ENCODE measurements at regions not wholly inside any gene's neighbourhood (a gene's known extent, or its start where the extent isn't known, plus 50 kb on each side); places are given as distances from the start of the nearest gene placed in this dataset.

DNA sequence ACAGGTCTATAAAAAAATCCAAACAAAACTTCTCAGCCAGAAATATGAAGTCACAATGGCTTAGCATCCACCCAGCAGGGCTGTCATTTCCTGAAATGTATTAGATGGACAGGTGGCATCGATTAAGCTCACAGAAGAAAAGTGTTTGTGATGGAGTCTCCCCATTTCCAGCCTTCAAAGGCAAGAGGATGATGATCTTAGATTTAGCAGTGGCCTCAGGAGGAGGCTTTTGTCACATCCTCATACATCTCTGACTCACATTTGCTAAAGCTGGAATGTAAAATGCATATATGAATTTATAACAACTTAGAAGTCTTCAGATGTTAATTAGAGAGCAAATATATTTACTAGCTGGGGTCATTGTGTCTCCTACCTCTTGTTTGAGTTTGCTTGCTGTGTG is 441.9 kb downstream of the SPRY1 start:
- H3K9me3 Mint-ChIP-seq: peaks cover 12% of the 10 kb centered on the region
- H3K4me3 Mint-ChIP-seq: no peak overlapping the region
- no peaks in the 10 kb centered on the region for H3K27me3 Mint-ChIP-seq (ENCODE audit: low read depth)
- H3K4me1 Mint-ChIP-seq: peaks cover 56% of the 10 kb centered on the region
- H3K36me3 Mint-ChIP-seq (ENCODE audit: low read depth): peaks cover 6% of the 10 kb centered on the region
- H3K27ac Mint-ChIP-seq: peak overlapping the region in 2 of 3 experiments; percentile 25 to 54
- TF ChIP-seq, protein P1, sequence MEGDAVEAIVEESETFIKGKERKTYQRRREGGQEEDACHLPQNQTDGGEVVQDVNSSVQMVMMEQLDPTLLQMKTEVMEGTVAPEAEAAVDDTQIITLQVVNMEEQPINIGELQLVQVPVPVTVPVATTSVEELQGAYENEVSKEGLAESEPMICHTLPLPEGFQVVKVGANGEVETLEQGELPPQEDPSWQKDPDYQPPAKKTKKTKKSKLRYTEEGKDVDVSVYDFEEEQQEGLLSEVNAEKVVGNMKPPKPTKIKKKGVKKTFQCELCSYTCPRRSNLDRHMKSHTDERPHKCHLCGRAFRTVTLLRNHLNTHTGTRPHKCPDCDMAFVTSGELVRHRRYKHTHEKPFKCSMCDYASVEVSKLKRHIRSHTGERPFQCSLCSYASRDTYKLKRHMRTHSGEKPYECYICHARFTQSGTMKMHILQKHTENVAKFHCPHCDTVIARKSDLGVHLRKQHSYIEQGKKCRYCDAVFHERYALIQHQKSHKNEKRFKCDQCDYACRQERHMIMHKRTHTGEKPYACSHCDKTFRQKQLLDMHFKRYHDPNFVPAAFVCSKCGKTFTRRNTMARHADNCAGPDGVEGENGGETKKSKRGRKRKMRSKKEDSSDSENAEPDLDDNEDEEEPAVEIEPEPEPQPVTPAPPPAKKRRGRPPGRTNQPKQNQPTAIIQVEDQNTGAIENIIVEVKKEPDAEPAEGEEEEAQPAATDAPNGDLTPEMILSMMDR (IDR thresholded peaks at IDR 0.05; ENCODE audit: unreplicated experiment in 3 of 3): no peak

DNA sequence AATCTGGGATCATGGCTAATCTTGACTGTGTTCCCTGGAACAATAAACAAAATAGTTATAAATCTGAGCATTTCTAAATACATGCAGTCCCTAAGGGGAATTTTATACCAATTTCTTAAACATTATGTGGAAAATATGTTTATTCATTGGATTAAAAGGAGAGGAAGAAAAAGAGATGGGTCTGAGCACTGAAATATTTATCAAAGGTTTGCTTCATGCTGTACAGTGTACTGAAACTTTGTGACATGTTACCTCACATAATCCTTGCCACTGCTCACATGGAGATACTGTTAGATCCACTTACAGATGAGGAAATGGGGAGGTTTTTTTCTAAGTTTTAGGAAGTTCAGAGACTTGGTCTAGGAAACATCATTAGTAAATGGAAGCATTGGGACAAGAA is 443.6 kb downstream of the SPRY1 start:
- Mint-ChIP-seq H3K36me3 (ENCODE audit: low read depth) (peaks cover 22% of the 10 kb centered on the region), H3K27ac (peak overlapping the region; percentile 29 to 52 (median 52)), H3K9me3 (peaks cover 27% of the 10 kb centered on the region), H3K4me3 (no peak overlapping the region), H3K27me3 (ENCODE audit: low read depth) (peaks cover 3% of the 10 kb centered on the region), H3K4me1 (peaks cover 51% of the 10 kb centered on the region)
- TF ChIP-seq, protein P1 (IDR thresholded peaks at IDR 0.05; ENCODE audit: unreplicated experiment in 3 of 3): no peak

DNA sequence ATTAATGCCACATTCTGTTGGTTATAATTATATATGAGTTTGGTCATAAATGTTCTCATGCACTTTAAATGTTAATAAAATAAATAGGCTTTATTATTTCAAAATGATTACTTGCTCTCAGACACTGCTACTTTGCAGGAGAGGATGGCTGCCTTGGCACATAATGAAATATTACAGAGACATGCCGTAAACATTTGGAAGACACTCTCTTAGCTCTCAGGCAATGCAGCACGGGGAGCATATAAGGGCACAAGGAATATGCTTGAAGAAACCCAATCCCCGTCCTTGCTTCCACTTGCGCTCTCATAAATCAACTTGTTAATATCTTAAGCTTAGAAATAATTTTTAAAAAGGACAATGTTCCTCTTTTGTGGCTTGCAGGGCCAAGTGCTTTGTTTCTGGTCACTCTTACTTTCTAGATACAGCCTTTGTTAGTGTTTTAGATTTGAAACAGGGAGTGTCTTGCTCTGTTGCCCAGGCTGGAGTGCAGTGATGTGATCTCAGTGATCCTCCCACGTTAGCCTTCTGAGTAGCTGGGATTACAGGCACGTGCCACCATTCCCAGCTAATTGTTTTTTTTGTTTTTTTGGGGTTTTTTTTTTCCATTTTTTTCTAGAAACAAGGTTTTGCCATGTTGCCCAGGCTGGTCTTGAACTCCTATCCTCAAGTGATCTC is 445.0 kb downstream of the SPRY1 start:
- Mint-ChIP-seq H3K9me3 (peaks cover 27% of the 10 kb centered on the region), H3K4me3 (no peak overlapping the region), H3K36me3 (ENCODE audit: low read depth) (peaks cover 22% of the 10 kb centered on the region), H3K4me1 (peaks cover 45% of the 10 kb centered on the region), H3K27ac (peak overlapping the region in 1 of 3 experiments; percentile 70), H3K27me3 (ENCODE audit: low read depth) (peaks cover 3% of the 10 kb centered on the region)
- TF ChIP-seq, protein P1 (IDR thresholded peaks at IDR 0.05; ENCODE audit: unreplicated experiment in 3 of 3): no peak

DNA sequence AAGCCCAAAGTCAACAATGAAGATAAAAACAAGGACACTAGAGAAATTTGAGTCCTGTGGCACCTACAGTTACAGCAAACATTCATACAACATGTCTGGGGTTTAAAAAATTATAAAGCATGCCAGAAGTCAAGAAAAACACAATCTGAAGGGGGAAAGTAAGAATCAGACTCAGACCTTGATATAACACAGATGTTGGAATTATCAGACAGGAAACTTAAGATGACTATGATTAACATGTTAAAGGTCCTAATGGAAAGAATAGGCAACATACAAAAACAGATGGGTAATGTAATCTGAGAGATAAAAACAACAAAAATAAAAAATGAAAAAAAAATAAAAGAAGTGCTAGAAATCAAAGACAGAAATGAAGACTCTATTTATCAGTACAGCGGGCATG is 446.5 kb downstream of the SPRY1 start:
- Mint-ChIP-seq H3K36me3 (ENCODE audit: low read depth) (peaks cover 22% of the 10 kb centered on the region), H3K27me3 (ENCODE audit: low read depth) (peaks cover 3% of the 10 kb centered on the region), H3K4me1 (peaks cover 47% of the 10 kb centered on the region), H3K9me3 (peaks cover 27% of the 10 kb centered on the region), H3K27ac (peak overlapping the region; percentile 42 to 79 (median 64)), H3K4me3 (no peak overlapping the region)
- TF ChIP-seq, protein P1 (IDR thresholded peaks at IDR 0.05; ENCODE audit: unreplicated experiment in 3 of 3): no peak

DNA sequence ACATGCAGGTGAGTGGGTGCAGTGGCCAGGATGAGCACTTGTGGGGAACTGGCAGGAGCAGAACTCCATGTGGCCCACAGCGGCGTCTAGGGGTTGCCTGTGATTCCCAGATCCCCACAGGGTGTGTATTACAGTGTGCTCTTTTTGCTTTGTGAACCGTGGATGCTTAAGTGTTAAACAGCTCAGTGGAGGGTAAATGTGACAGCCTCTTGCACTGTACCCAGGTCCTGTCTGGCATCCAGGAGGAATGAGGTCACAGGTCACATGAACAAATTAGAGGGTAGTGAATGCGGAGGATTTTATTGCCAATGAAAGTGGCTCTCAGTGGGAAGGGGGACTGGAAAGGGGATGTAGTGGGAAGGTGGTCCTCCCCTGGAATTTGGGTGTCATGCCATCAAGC is 447.8 kb downstream of the SPRY1 start:
- H3K4me3 Mint-ChIP-seq: no peak overlapping the region
- peaks cover 22% of the 10 kb centered on the region for H3K36me3 Mint-ChIP-seq (ENCODE audit: low read depth)
- peaks cover 3% of the 10 kb centered on the region for H3K27me3 Mint-ChIP-seq (ENCODE audit: low read depth)
- H3K4me1 Mint-ChIP-seq: peaks cover 43% of the 10 kb centered on the region
- peak overlapping the region in 2 of 3 experiments; percentile 42 to 64 for H3K27ac Mint-ChIP-seq
- H3K9me3 Mint-ChIP-seq: peaks cover 27% of the 10 kb centered on the region
- TF ChIP-seq, protein P1 (IDR thresholded peaks at IDR 0.05; ENCODE audit: unreplicated experiment in 3 of 3): no peak

DNA sequence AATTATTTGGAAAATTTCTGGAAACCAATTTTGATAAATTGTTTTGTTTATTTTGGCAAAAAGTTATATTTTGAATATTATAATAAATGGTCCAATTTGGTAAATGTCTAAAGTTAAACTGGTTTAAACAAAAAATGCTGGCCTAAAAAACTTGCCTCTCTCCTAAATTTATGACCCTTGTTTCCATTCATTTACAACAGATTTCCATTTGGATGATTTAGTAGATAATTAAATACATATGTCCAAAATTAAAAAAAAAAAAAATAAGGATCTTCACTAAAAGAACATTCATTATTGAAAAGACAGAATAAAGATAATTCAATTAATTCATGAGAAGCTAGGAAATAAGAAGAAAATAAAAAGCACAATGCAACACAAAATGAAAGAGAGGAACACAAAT is 449.5 kb downstream of the SPRY1 start:
- peaks cover 33% of the 10 kb centered on the region for H3K4me1 Mint-ChIP-seq
- H3K9me3 Mint-ChIP-seq: peaks cover 27% of the 10 kb centered on the region
- peaks cover 3% of the 10 kb centered on the region for H3K27me3 Mint-ChIP-seq (ENCODE audit: low read depth)
- no peak overlapping the region for H3K4me3 Mint-ChIP-seq
- H3K36me3 Mint-ChIP-seq (ENCODE audit: low read depth): peaks cover 22% of the 10 kb centered on the region
- H3K27ac Mint-ChIP-seq: peak overlapping the region in 1 of 3 experiments; percentile 73
- TF ChIP-seq, protein P1 (IDR thresholded peaks at IDR 0.05; ENCODE audit: unreplicated experiment in 3 of 3): no peak
